Loucy (cell line): ENCODE measurements at regions not wholly inside any gene's neighbourhood (a gene's known extent, or its start where the extent isn't known, plus 50 kb on each side); places are given as distances from the start of the nearest gene placed in this dataset.

ENCODE experiments used
- H2AFZ ChIP-seq: fragments of 200-600 bp; sonication (generic); 2 replicates; pipeline ENCODE4 v1.6.0; 2016; ENCODE audit warnings: antibody characterized with exemption, mild to moderate bottlenecking, low read length, moderate library complexity
- H3F3A ChIP-seq: fragments of 200-600 bp; 2 replicates; pipeline ENCODE4 v1.6.0; 2016; ENCODE audit warnings: antibody characterized with exemption, low read depth, mild to moderate bottlenecking
- H3K27me3 ChIP-seq: fragments of 200-600 bp; sonication (generic); 2 replicates; pipeline ENCODE4 v1.6.1; 2014; ENCODE audit warnings: low read length, mild to moderate bottlenecking; ENCODE audit not compliant: insufficient read depth, poor library complexity, severe bottlenecking
- H3K36me3 ChIP-seq: fragments of 200-600 bp; sonication (generic); 2 replicates; pipeline ENCODE4 v1.6.1; 2016; ENCODE audit warnings: low read length; ENCODE audit not compliant: insufficient read depth
- H3K4me1 ChIP-seq: fragments of 200-600 bp; sonication (generic); 2 replicates; pipeline ENCODE4 v1.5.1; 2014; ENCODE audit warnings: low read length, mild to moderate bottlenecking; ENCODE audit not compliant: insufficient read depth, poor library complexity, severe bottlenecking
- H3K4me2 ChIP-seq: fragments of 200-600 bp; sonication (generic); 2 replicates; pipeline ENCODE4 v1.6.0; 2014; ENCODE audit warnings: antibody characterized with exemption, low read length, low read depth, mild to moderate bottlenecking; ENCODE audit not compliant: poor library complexity, severe bottlenecking
- H3K4me3 ChIP-seq: fragments of 200-600 bp; sonication (generic); 2 replicates; pipeline ENCODE4 v1.5.1; 2014; ENCODE audit warnings: low read length, mild to moderate bottlenecking, mixed read lengths; ENCODE audit not compliant: poor library complexity, severe bottlenecking
- H3K79me2 ChIP-seq: fragments of 200-600 bp; sonication (generic); 2 replicates; pipeline ENCODE4 v1.6.1; 2014; ENCODE audit warnings: low read length; ENCODE audit not compliant: insufficient read depth
- H3K9ac ChIP-seq: fragments of 200-600 bp; sonication (generic); 2 replicates; pipeline ENCODE4 v1.6.0; 2014; ENCODE audit warnings: mild to moderate bottlenecking, low read depth, low read length, moderate library complexity; ENCODE audit not compliant: poor library complexity, severe bottlenecking
- H3K9me2 ChIP-seq: fragments of 200-600 bp; sonication (generic); replicated peaks from 2 replicates; pipeline ENCODE4 v1.6.1; 2016; ENCODE audit warnings: low read depth, low read length, mixed read lengths
- H3K9me3 ChIP-seq: fragments of 200-600 bp; sonication (generic); 2 replicates; pipeline ENCODE4 v1.6.1; 2014; ENCODE audit warnings: mild to moderate bottlenecking, antibody characterized with exemption, low read length, low read depth; ENCODE audit not compliant: insufficient read depth
- H4K20me1 ChIP-seq: fragments of 200-600 bp; sonication (generic); 2 replicates; pipeline ENCODE4 v1.6.0; 2014; ENCODE audit warnings: antibody characterized with exemption, low read length, mild to moderate bottlenecking; ENCODE audit not compliant: insufficient read depth, poor library complexity, severe bottlenecking
- EZH2phosphoT487 ChIP-seq: fragments of 200-600 bp; IDR thresholded peaks from 2 replicates; pipeline ENCODE4 v1.6.1; 2018; ENCODE audit warnings: antibody characterized with exemption, mild to moderate bottlenecking, moderate library complexity, borderline replicate concordance
- TF ChIP-seq, protein P1 (sequence below): fragments of 200-600 bp; sonication (generic); conservative IDR thresholded peaks from 2 replicates; pipeline ENCODE4 v1.5.1; 2014; ENCODE audit warnings: mild to moderate bottlenecking, antibody characterized with exemption, low read length

GRCh38 chr3:13256845-13257244, 163.3 kb downstream of the NUP210 start:
- Histone ChIP-seq H3K9ac (no peak overlapping the region), H4K20me1 (no peaks in the 10 kb centered on the region), H3K27me3 (no peaks in the 10 kb centered on the region), H3K9me2 (no peaks in the 10 kb centered on the region), H3K4me2 (no peak overlapping the region), H2AFZ (no peak overlapping the region), H3K9me3 (no peaks in the 10 kb centered on the region), H3F3A (no peaks in the 10 kb centered on the region), H3K4me1 (peaks cover 12% of the 10 kb centered on the region), H3K36me3 (no peaks in the 10 kb centered on the region), H3K4me3 (no peak overlapping the region), H3K79me2 (no peaks in the 10 kb centered on the region)
- TF ChIP-seq, protein P1, sequence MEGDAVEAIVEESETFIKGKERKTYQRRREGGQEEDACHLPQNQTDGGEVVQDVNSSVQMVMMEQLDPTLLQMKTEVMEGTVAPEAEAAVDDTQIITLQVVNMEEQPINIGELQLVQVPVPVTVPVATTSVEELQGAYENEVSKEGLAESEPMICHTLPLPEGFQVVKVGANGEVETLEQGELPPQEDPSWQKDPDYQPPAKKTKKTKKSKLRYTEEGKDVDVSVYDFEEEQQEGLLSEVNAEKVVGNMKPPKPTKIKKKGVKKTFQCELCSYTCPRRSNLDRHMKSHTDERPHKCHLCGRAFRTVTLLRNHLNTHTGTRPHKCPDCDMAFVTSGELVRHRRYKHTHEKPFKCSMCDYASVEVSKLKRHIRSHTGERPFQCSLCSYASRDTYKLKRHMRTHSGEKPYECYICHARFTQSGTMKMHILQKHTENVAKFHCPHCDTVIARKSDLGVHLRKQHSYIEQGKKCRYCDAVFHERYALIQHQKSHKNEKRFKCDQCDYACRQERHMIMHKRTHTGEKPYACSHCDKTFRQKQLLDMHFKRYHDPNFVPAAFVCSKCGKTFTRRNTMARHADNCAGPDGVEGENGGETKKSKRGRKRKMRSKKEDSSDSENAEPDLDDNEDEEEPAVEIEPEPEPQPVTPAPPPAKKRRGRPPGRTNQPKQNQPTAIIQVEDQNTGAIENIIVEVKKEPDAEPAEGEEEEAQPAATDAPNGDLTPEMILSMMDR: no peak
- no peak for TF ChIP-seq EZH2phosphoT487

- no peaks in the 10 kb centered on the region for H3K36me3 ChIP-seq
- H3K4me3 ChIP-seq: no peak overlapping the region
- no peaks in the 10 kb centered on the region for H3K9me2 ChIP-seq
- H3K9me3 ChIP-seq: no peaks in the 10 kb centered on the region
- no peaks in the 10 kb centered on the region for H4K20me1 ChIP-seq
- no peaks in the 10 kb centered on the region for H3K27me3 ChIP-seq
- H3K79me2 ChIP-seq: no peaks in the 10 kb centered on the region
- peaks cover under 1% of the 10 kb centered on the region for H3K4me1 ChIP-seq
- no peak overlapping the region for H3K9ac ChIP-seq
- H2AFZ ChIP-seq: no peak overlapping the region
- no peak overlapping the region for H3K4me2 ChIP-seq
- TF ChIP-seq, protein P1: no peak
- TF ChIP-seq EZH2phosphoT487: no peak
- no peaks in the 10 kb centered on the region for H3F3A ChIP-seq
Observed at GRCh38 chr3:13254028-13254951, 165.8 kb downstream of the NUP210 start.

DNA sequence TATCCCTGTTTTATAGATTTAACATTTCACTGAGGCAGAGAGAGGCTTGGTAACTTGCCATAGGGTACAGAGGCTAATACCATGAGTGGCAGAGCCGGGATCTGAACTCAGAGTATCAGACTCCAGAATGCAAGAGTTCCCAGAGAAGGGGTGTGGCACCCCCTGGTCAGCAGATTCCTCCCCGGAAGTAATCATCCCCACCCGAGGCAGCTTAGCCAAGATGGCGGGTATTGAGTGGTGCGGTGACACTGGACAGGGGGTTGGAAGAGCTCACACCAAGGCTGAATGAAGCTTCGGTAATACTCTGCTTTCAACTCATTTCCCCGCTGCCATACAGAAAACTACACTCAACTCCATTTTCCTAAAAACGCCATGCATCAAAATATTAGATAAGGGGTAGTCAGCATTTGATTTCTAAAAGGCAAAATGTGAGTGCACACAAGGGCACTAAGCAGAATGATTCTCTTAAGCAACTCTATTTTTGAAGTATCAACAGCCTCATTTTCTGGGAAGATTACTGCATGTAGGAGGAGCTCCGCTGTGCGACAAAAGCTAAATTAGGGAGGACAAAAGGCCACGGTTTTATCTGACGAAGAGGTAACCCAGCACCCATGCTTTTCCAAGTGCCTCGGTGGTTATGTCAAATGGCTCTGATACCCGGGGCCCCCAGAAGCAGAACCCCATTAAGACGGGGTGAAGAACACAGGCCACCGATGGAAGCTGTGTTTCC, 166.7 kb downstream of the NUP210 start:
- Histone ChIP-seq H3K4me3 (no peak overlapping the region), H3K4me1 (no peaks in the 10 kb centered on the region), H3K27me3 (no peaks in the 10 kb centered on the region), H3K9ac (no peak overlapping the region), H3K79me2 (no peaks in the 10 kb centered on the region), H2AFZ (no peak overlapping the region), H3K36me3 (no peaks in the 10 kb centered on the region), H3K9me2 (no peaks in the 10 kb centered on the region), H3F3A (no peaks in the 10 kb centered on the region), H3K9me3 (no peaks in the 10 kb centered on the region), H3K4me2 (no peak overlapping the region), H4K20me1 (no peaks in the 10 kb centered on the region)
- TF ChIP-seq, protein P1: no peak
- TF ChIP-seq EZH2phosphoT487: no peak
